Muscle layer of duodenum (tissue), 2 donors: ENCODE measurements at regions not wholly inside any gene's neighbourhood (a gene's known extent, or its start where the extent isn't known, plus 50 kb on each side); places are given as distances from the start of the nearest gene placed in this dataset.

Experiments used
- H3K27ac ChIP-seq: one replicate; pipeline ENCODE4 v1.7.0; 2013; ENCODE audit warnings: mild to moderate bottlenecking, low read length
- H3K27me3 ChIP-seq: one replicate; pipeline ENCODE4 v1.7.0; 2013; ENCODE audit warnings: low read depth, mild to moderate bottlenecking, control low read depth, low read length
- H3K36me3 ChIP-seq, 2 donors: one replicate each; pipeline ENCODE4 v1.7.0; 2013; ENCODE audit warnings: low read length in 2 of 2, control low read depth in 1 of 2, mild to moderate bottlenecking in 1 of 2; ENCODE audit not compliant: insufficient read depth in 2 of 2, control insufficient read depth in 1 of 2
- H3K4me1 ChIP-seq, 2 donors: one replicate each; pipeline ENCODE4 v1.7.0; 2013; ENCODE audit warnings: low read length in 2 of 2, mild to moderate bottlenecking in 2 of 2, control low read depth in 1 of 2, moderate library complexity in 1 of 2; ENCODE audit not compliant: insufficient read depth in 2 of 2, control insufficient read depth in 1 of 2
- H3K4me3 ChIP-seq, 2 donors: one replicate each; pipeline ENCODE4 v1.7.0; 2013; ENCODE audit warnings: low read length in 2 of 2, low read depth in 1 of 2, mild to moderate bottlenecking in 1 of 2
- H3K9me3 ChIP-seq, 2 donors: one replicate each; pipeline ENCODE4 v1.7.0; 2013; ENCODE audit warnings: low read length in 2 of 2, control low read depth in 1 of 2, mild to moderate bottlenecking in 1 of 2; ENCODE audit not compliant: control insufficient read depth in 1 of 2
- donor health status: healthy.

- Histone ChIP-seq H3K9me3 (no peaks in the 10 kb centered on the region), H3K27me3 (no peaks in the 10 kb centered on the region), H3K4me3 (no peak overlapping the region), H3K27ac (no peak overlapping the region), H3K36me3 (no peaks in the 10 kb centered on the region), H3K4me1 (no peaks in the 10 kb centered on the region)
These were observed 497.1 kb downstream of the PTPRC start for GRCh38 chr1:199135901-199136300.

GRCh38 chr1:199138061-199138460 is 499.2 kb downstream of the PTPRC start:
- Histone ChIP-seq H3K36me3 (no peaks in the 10 kb centered on the region), H3K27ac (no peak overlapping the region), H3K4me3 (no peak overlapping the region), H3K27me3 (no peaks in the 10 kb centered on the region), H3K4me1 (no peaks in the 10 kb centered on the region), H3K9me3 (no peaks in the 10 kb centered on the region)

- Histone ChIP-seq H3K27me3 (no peaks in the 10 kb centered on the region), H3K4me3 (no peak overlapping the region)
These were observed 510.8 kb downstream of the PTPRC start for GRCh38 chr1:199149591-199149990.

GRCh38 chr1:199150756-199151155 is 511.9 kb downstream of the PTPRC start:
- Histone ChIP-seq H3K27ac (no peak overlapping the region), H3K9me3 (no peaks in the 10 kb centered on the region), H3K4me1 (no peaks in the 10 kb centered on the region), H3K4me3 (no peak overlapping the region), H3K36me3 (no peaks in the 10 kb centered on the region), H3K27me3 (no peaks in the 10 kb centered on the region)

More at GRCh38 chr1:199149591-199149990, 510.8 kb downstream of the PTPRC start:
- Histone ChIP-seq H3K27ac (no peak overlapping the region), H3K9me3 (no peaks in the 10 kb centered on the region), H3K4me1 (no peaks in the 10 kb centered on the region), H3K36me3 (no peaks in the 10 kb centered on the region)

- Histone ChIP-seq H3K36me3 (no peaks in the 10 kb centered on the region), H3K27ac (no peak overlapping the region), H3K4me1 (no peaks in the 10 kb centered on the region), H3K4me3 (no peak overlapping the region), H3K27me3 (no peaks in the 10 kb centered on the region), H3K9me3 (no peaks in the 10 kb centered on the region)
These were observed 513.0 kb downstream of the PTPRC start for GRCh38 chr1:199151634-199152425.

GRCh38 chr1:199152676-199153075 is 513.8 kb downstream of the PTPRC start:
- Histone ChIP-seq H3K27me3 (no peaks in the 10 kb centered on the region), H3K36me3 (no peaks in the 10 kb centered on the region), H3K4me3 (no peak overlapping the region), H3K27ac (no peak overlapping the region), H3K4me1 (no peaks in the 10 kb centered on the region), H3K9me3 (no peaks in the 10 kb centered on the region)

GRCh38 chr1:199155166-199156019 is 516.6 kb downstream of the PTPRC start:
- Histone ChIP-seq H3K27me3 (no peaks in the 10 kb centered on the region), H3K27ac (no peak overlapping the region), H3K9me3 (no peaks in the 10 kb centered on the region), H3K36me3 (no peaks in the 10 kb centered on the region), H3K4me3 (no peak overlapping the region), H3K4me1 (no peaks in the 10 kb centered on the region)

GRCh38 chr1:199157494-199157893 is 518.7 kb downstream of the PTPRC start:
- no peak overlapping the region for H3K27ac ChIP-seq
- H3K9me3 ChIP-seq = no peaks in the 10 kb centered on the region
- H3K36me3 ChIP-seq = no peaks in the 10 kb centered on the region
- H3K4me1 ChIP-seq = no peaks in the 10 kb centered on the region
- no peaks in the 10 kb centered on the region for H3K27me3 ChIP-seq
- H3K4me3 ChIP-seq = no peak overlapping the region

GRCh38 chr1:199160521-199161318 is 521.9 kb downstream of the PTPRC start:
- H3K27me3 ChIP-seq = no peaks in the 10 kb centered on the region
- no peak overlapping the region for H3K27ac ChIP-seq
- no peaks in the 10 kb centered on the region for H3K4me1 ChIP-seq
- H3K4me3 ChIP-seq = no peak overlapping the region
- no peaks in the 10 kb centered on the region for H3K9me3 ChIP-seq
- H3K36me3 ChIP-seq = no peaks in the 10 kb centered on the region

- H3K4me3 ChIP-seq = no peak overlapping the region
- H3K27ac ChIP-seq = no peak overlapping the region
- no peaks in the 10 kb centered on the region for H3K9me3 ChIP-seq
- H3K36me3 ChIP-seq = no peaks in the 10 kb centered on the region
- H3K27me3 ChIP-seq = no peaks in the 10 kb centered on the region
- no peaks in the 10 kb centered on the region for H3K4me1 ChIP-seq
These were observed 522.5 kb downstream of the PTPRC start for GRCh38 chr1:199161319-199161680.

- H3K36me3 ChIP-seq = no peaks in the 10 kb centered on the region
- no peak overlapping the region for H3K4me3 ChIP-seq
- H3K27me3 ChIP-seq = no peaks in the 10 kb centered on the region
- H3K27ac ChIP-seq = no peak overlapping the region
- H3K4me1 ChIP-seq = no peaks in the 10 kb centered on the region
- no peaks in the 10 kb centered on the region for H3K9me3 ChIP-seq
These were observed 523.0 kb downstream of the PTPRC start for GRCh38 chr1:199161766-199162303.
